ENCODE measurements at regions not wholly inside any gene's neighbourhood (a gene's known extent, or its start where the extent isn't known, plus 50 kb on each side); places are given as distances from the start of the nearest gene placed in this dataset.

GRCh38 chr6:48404927-48405326 is 293.9 kb upstream of the PTCHD4 start:
- Histone ChIP-seq H3K9me2 (ENCODE audit: insufficient read depth) (no peaks in the 10 kb centered on the region), H3K9ac (no peak overlapping the region), H3K9me3 (ENCODE audit: low read depth) (no peaks in the 10 kb centered on the region), H3K4me3 (no peak overlapping the region), H3K27me3 (replicated peaks; ENCODE audit: insufficient read depth) (no peaks in the 10 kb centered on the region), H3K36me3 (ENCODE audit: low read depth) (no peaks in the 10 kb centered on the region), H3K27ac (no peak overlapping the region), H3K4me2 (ENCODE audit: unreplicated experiment) (no peak overlapping the region), H2AFZ (no peak overlapping the region), H3K4me1 (ENCODE audit: insufficient read depth) (no peaks in the 10 kb centered on the region), H3K79me2 (ENCODE audit: insufficient read depth) (no peaks in the 10 kb centered on the region), H3F3A (ENCODE audit: insufficient read depth) (no peaks in the 10 kb centered on the region), H4K20me1 (ENCODE audit: insufficient read depth) (no peaks in the 10 kb centered on the region)
- in situ Hi-C loops (cut with MboI) = no loop called here
- TF ChIP-seq EZH2 (IDR thresholded peaks at IDR 0.05; ENCODE audit: insufficient read depth, poor library complexity, severe bottlenecking) (no peak), EZH2phosphoT487 (IDR thresholded peaks at IDR 0.05; ENCODE audit: insufficient read depth, low read depth) (no peak)
- no peak for DNase-seq
- WGBS, 2 experiments (ENCODE audit: low coverage in 1 of 2, low lambda C conversion rate in 2 of 2, missing lambda C conversion rate in 2 of 2) = 2 to 8% methylated on average over 1 of the region's 1 CpG

DNA sequence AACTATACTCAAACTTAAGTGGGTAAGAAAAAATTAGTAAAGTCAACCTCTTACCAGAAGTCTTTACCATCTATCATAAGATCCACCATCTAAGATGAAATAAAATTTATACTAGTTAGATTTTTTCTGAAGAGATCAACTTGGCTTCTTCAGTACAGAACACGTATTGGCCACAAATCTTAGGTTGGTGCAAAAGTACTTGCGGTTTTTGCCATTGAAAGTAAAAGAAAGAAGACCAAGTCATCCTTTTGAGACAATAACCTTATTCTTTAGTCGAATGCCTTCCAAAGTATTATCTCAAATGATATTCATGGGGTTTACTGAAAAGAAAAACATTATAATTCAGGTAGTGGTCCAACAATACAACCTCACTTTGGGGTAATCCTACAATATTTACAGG is 292.6 kb upstream of the PTCHD4 start:
- no peak for DNase-seq
- in situ Hi-C loops (cut with MboI) = no loop called here
- WGBS, 2 experiments (ENCODE audit: low coverage in 1 of 2, low lambda C conversion rate in 2 of 2, missing lambda C conversion rate in 2 of 2) = 16 to 24% methylated on average over 3 of the region's 3 CpGs
- no peaks in the 10 kb centered on the region for H4K20me1 ChIP-seq (ENCODE audit: insufficient read depth)
- TF ChIP-seq EZH2phosphoT487 (IDR thresholded peaks at IDR 0.05; ENCODE audit: insufficient read depth, low read depth) = no peak
- no peak for TF ChIP-seq EZH2 (IDR thresholded peaks at IDR 0.05; ENCODE audit: insufficient read depth, poor library complexity, severe bottlenecking)
- no peaks in the 10 kb centered on the region for H3K27me3 ChIP-seq (replicated peaks; ENCODE audit: insufficient read depth)
- no peak overlapping the region for H3K4me2 ChIP-seq (ENCODE audit: unreplicated experiment)
- H3F3A ChIP-seq (ENCODE audit: insufficient read depth) = no peaks in the 10 kb centered on the region
- no peaks in the 10 kb centered on the region for H3K4me1 ChIP-seq (ENCODE audit: insufficient read depth)
- no peaks in the 10 kb centered on the region for H3K9me3 ChIP-seq (ENCODE audit: low read depth)
- no peak overlapping the region for H3K27ac ChIP-seq
- no peak overlapping the region for H3K9ac ChIP-seq
- no peaks in the 10 kb centered on the region for H3K9me2 ChIP-seq (ENCODE audit: insufficient read depth)
- no peak overlapping the region for H2AFZ ChIP-seq
- H3K36me3 ChIP-seq (ENCODE audit: low read depth) = no peaks in the 10 kb centered on the region
- no peaks in the 10 kb centered on the region for H3K79me2 ChIP-seq (ENCODE audit: insufficient read depth)
- H3K4me3 ChIP-seq = no peak overlapping the region

- Histone ChIP-seq H3K9me2 (ENCODE audit: insufficient read depth) (no peaks in the 10 kb centered on the region), H4K20me1 (ENCODE audit: insufficient read depth) (no peaks in the 10 kb centered on the region), H2AFZ (no peak overlapping the region), H3K4me3 (no peak overlapping the region), H3K9ac (no peak overlapping the region), H3K36me3 (ENCODE audit: low read depth) (no peaks in the 10 kb centered on the region), H3F3A (ENCODE audit: insufficient read depth) (no peaks in the 10 kb centered on the region), H3K4me2 (ENCODE audit: unreplicated experiment) (no peak overlapping the region), H3K27me3 (replicated peaks; ENCODE audit: insufficient read depth) (no peaks in the 10 kb centered on the region), H3K4me1 (ENCODE audit: insufficient read depth) (no peaks in the 10 kb centered on the region), H3K79me2 (ENCODE audit: insufficient read depth) (no peaks in the 10 kb centered on the region), H3K9me3 (ENCODE audit: low read depth) (no peaks in the 10 kb centered on the region), H3K27ac (no peak overlapping the region)
- WGBS, 2 experiments (ENCODE audit: low coverage in 1 of 2, low lambda C conversion rate in 2 of 2, missing lambda C conversion rate in 2 of 2) = 17% methylated on average over 3 of the region's 3 CpGs
- TF ChIP-seq EZH2 (IDR thresholded peaks at IDR 0.05; ENCODE audit: insufficient read depth, poor library complexity, severe bottlenecking) = no peak
- DNase-seq = no peak
- in situ Hi-C loops (cut with MboI) = no loop called here
Observed at GRCh38 chr6:48401016-48401415, 290.0 kb upstream of the PTCHD4 start.

GRCh38 chr6:48397887-48398286 is 286.9 kb upstream of the PTCHD4 start:
- TF ChIP-seq EZH2 (IDR thresholded peaks at IDR 0.05; ENCODE audit: insufficient read depth, poor library complexity, severe bottlenecking) = no peak
- TF ChIP-seq EZH2phosphoT487 (IDR thresholded peaks at IDR 0.05; ENCODE audit: insufficient read depth, low read depth) = no peak
- no peaks in the 10 kb centered on the region for H3K4me1 ChIP-seq (ENCODE audit: insufficient read depth)
- no peaks in the 10 kb centered on the region for H3K79me2 ChIP-seq (ENCODE audit: insufficient read depth)
- H3K9ac ChIP-seq = no peak overlapping the region
- no peak overlapping the region for H3K4me3 ChIP-seq
- H3K9me2 ChIP-seq (ENCODE audit: insufficient read depth) = no peaks in the 10 kb centered on the region
- H3F3A ChIP-seq (ENCODE audit: insufficient read depth) = no peaks in the 10 kb centered on the region
- no peak overlapping the region for H3K4me2 ChIP-seq (ENCODE audit: unreplicated experiment)
- H3K27me3 ChIP-seq (replicated peaks; ENCODE audit: insufficient read depth) = no peaks in the 10 kb centered on the region
- no peak overlapping the region for H2AFZ ChIP-seq
- in situ Hi-C loops (cut with MboI) = no loop called here
- no peaks in the 10 kb centered on the region for H3K36me3 ChIP-seq (ENCODE audit: low read depth)
- H3K27ac ChIP-seq = no peak overlapping the region
- no peaks in the 10 kb centered on the region for H3K9me3 ChIP-seq (ENCODE audit: low read depth)
- H4K20me1 ChIP-seq (ENCODE audit: insufficient read depth) = no peaks in the 10 kb centered on the region
- DNase-seq = no peak

All from GM23248 (cell line).